Panc1 (cell line): ENCODE measurements at regions not wholly inside any gene's neighbourhood (a gene's known extent, or its start where the extent isn't known, plus 50 kb on each side); places are given as distances from the start of the nearest gene placed in this dataset.

Source experiments
- ATAC-seq: fragments of 200-7000 bp; cut with Tn5 transposase; 2 replicates; pipeline ENCODE4 v1.9.1; 2020; ENCODE audit warnings: mild to moderate bottlenecking, moderate library complexity
- BruUV-seq: library from RNA; stranded (reverse); fragments of 400-500 nt; replicated peaks from 2 replicates; lab custom pipeline; 2021; lab: Mats Ljungman, UMichigan
- CTCF ChIA-PET: fragments of 300-600 bp; sonication (Branson Sonifier 250); formaldehyde crosslinking; loops from one replicate; lab custom pipeline; 2022; ENCODE audit warnings: antibody characterized with exemption; lab: Charles Lee
- POLR2A ChIA-PET: fragments of 300-600 bp; sonication (Branson Sonifier 250); formaldehyde crosslinking; loops from one replicate; lab custom pipeline; 2022; ENCODE audit warnings: antibody characterized with exemption; lab: Charles Lee
- DNase-seq: peaks from one replicate; pipeline ENCODE4 v3.0.0-alpha.2; 2010; ENCODE audit warnings: low read depth, low spot score
- H3K27ac ChIP-seq: 2 replicates; pipeline ENCODE4 v1.5.1; 2011; ENCODE audit warnings: mild to moderate bottlenecking, low read length, inconsistent platforms
- H3K27me3 ChIP-seq: fragments of 200-500 bp; sonication (Bioruptor generic); 2 replicates; pipeline ENCODE4 v1.6.0; 2014; ENCODE audit warnings: low read length, inconsistent platforms; ENCODE audit not compliant: control insufficient read depth, insufficient read depth
- H3K36me3 ChIP-seq: fragments of 200-500 bp; sonication (Bioruptor generic); 2 replicates; pipeline ENCODE4 v1.5.1; 2014; ENCODE audit warnings: inconsistent platforms, mild to moderate bottlenecking, low read length, moderate library complexity; ENCODE audit not compliant: control insufficient read depth, insufficient read depth
- H3K4me1 ChIP-seq: 2 replicates; pipeline ENCODE4 v1.5.1; 2011; ENCODE audit warnings: inconsistent platforms, mild to moderate bottlenecking, low read length, moderate library complexity; ENCODE audit not compliant: control insufficient read depth, insufficient read depth
- H3K4me3 ChIP-seq, 2 experiments: 2 replicates each; pipeline ENCODE4 v1.5.1; 2011 to 2012; ENCODE audit warnings: low read depth in 2 of 2, low read length in 2 of 2, mild to moderate bottlenecking in 2 of 2, inconsistent platforms in 1 of 2, moderate library complexity in 1 of 2
- H3K9me3 ChIP-seq: fragments of 200-500 bp; sonication (Bioruptor generic); 2 replicates; pipeline ENCODE4 v1.5.1; 2014; ENCODE audit warnings: low read depth, mild to moderate bottlenecking, inconsistent platforms, low read length, moderate library complexity; ENCODE audit not compliant: control insufficient read depth, insufficient read depth
- POLR2AphosphoS5 ChIP-seq: IDR thresholded peaks from 2 replicates; pipeline ENCODE4 v1.6.1; 2012; ENCODE audit warnings: mild to moderate bottlenecking, low read depth, low read length, moderate library complexity
- SIN3A ChIP-seq: IDR thresholded peaks from 2 replicates; pipeline ENCODE4 v1.6.1; 2012; ENCODE audit warnings: low read depth, mild to moderate bottlenecking, low read length, moderate library complexity, borderline replicate concordance; ENCODE audit not compliant: insufficient read depth
- TCF7L2 ChIP-seq: IDR thresholded peaks from 2 replicates; pipeline ENCODE4 v1.6.1; 2011; ENCODE audit warnings: mild to moderate bottlenecking, low read depth, low read length, inconsistent platforms
- in situ Hi-C: cut with HindIII; loops from 2 replicates; pipeline ENCODE4 v1.10.0; 2016; ENCODE audit warnings: low sequenced_read_pairs, low pct_unique_long_range_greater_than_20kb
- intact Hi-C: fragments of 100-400 bp; cut with micrococcal nuclease; formaldehyde crosslinking; loops from one replicate; pipeline ENCODE4 v1.10.0; 2022; ENCODE audit not compliant: unreplicated experiment
- TF ChIP-seq, protein P1 (sequence below): fragments of 450-650 bp; IDR thresholded peaks from 2 replicates; pipeline ENCODE4 v1.5.1; 2017; ENCODE audit warnings: mild to moderate bottlenecking
- TF ChIP-seq, protein P2 (sequence below), 2 experiments: IDR thresholded peaks; 2 replicates each; pipeline ENCODE4 v1.6.1; 2011 to 2012; ENCODE audit warnings: low read depth in 2 of 2, control low read depth in 1 of 2, low read length in 1 of 2, mild to moderate bottlenecking in 1 of 2, moderate library complexity in 1 of 2; ENCODE audit not compliant: insufficient read depth in 1 of 2

DNA sequence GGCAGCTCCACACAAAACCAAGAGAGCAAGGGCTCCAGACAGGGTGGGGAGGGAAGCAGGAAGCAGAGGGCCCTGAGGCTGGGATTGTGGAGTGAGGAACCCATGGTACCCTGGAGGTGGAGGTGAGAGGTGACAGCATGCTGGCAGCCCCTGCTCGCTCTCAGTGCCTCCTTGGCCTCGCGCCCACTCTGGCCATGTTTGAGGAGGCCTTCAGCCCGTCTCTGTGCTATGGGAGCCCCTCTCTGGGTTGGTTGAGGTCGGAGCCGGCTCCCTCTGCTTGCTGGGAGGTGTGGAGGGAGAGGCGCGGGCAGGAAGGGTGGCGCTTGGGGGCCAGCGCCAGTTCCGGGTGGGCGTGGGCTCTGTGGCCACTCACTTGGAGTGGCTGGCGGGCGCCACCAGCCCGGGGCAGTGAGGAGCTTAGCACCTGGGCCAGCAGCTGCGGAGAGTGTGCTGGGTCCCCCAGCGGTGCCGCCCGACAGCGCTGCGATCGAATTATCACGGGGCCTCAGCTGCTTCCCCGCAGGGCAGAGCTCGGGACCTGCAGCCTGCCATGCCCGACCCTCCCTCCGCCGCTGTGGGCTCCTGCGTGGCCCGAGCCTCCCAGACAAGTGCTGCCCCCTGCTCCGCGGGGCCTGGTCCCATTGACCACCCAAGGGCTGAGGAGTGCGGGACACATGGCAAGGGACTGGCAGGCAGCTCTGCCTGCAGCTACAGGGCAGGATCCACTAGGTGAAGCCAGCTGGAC lies 196.0 kb downstream of the DACT1 start:
- TF ChIP-seq POLR2AphosphoS5 = no peak
- no peak for TF ChIP-seq TCF7L2
- TF ChIP-seq, protein P1, sequence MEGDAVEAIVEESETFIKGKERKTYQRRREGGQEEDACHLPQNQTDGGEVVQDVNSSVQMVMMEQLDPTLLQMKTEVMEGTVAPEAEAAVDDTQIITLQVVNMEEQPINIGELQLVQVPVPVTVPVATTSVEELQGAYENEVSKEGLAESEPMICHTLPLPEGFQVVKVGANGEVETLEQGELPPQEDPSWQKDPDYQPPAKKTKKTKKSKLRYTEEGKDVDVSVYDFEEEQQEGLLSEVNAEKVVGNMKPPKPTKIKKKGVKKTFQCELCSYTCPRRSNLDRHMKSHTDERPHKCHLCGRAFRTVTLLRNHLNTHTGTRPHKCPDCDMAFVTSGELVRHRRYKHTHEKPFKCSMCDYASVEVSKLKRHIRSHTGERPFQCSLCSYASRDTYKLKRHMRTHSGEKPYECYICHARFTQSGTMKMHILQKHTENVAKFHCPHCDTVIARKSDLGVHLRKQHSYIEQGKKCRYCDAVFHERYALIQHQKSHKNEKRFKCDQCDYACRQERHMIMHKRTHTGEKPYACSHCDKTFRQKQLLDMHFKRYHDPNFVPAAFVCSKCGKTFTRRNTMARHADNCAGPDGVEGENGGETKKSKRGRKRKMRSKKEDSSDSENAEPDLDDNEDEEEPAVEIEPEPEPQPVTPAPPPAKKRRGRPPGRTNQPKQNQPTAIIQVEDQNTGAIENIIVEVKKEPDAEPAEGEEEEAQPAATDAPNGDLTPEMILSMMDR = no peak
- no peak for TF ChIP-seq SIN3A
- TF ChIP-seq, protein P2, sequence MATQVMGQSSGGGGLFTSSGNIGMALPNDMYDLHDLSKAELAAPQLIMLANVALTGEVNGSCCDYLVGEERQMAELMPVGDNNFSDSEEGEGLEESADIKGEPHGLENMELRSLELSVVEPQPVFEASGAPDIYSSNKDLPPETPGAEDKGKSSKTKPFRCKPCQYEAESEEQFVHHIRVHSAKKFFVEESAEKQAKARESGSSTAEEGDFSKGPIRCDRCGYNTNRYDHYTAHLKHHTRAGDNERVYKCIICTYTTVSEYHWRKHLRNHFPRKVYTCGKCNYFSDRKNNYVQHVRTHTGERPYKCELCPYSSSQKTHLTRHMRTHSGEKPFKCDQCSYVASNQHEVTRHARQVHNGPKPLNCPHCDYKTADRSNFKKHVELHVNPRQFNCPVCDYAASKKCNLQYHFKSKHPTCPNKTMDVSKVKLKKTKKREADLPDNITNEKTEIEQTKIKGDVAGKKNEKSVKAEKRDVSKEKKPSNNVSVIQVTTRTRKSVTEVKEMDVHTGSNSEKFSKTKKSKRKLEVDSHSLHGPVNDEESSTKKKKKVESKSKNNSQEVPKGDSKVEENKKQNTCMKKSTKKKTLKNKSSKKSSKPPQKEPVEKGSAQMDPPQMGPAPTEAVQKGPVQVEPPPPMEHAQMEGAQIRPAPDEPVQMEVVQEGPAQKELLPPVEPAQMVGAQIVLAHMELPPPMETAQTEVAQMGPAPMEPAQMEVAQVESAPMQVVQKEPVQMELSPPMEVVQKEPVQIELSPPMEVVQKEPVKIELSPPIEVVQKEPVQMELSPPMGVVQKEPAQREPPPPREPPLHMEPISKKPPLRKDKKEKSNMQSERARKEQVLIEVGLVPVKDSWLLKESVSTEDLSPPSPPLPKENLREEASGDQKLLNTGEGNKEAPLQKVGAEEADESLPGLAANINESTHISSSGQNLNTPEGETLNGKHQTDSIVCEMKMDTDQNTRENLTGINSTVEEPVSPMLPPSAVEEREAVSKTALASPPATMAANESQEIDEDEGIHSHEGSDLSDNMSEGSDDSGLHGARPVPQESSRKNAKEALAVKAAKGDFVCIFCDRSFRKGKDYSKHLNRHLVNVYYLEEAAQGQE (IDR thresholded peaks at IDR 0.05; ENCODE audit: insufficient read depth in 1 of 2, low read depth in 2 of 2, low read length in 1 of 2) = no peak
- H3K9me3 ChIP-seq = no peaks in the 10 kb centered on the region
- CTCF ChIA-PET = no interaction called here
- H3K36me3 ChIP-seq = no peaks in the 10 kb centered on the region
- DNase-seq (no peak), ATAC-seq (no peak)
- no peaks in the 10 kb centered on the region for H3K27me3 ChIP-seq
- POLR2A ChIA-PET = no interaction called here
- in situ Hi-C loops (no loop called here), intact Hi-C loops (no loop called here)
- no TSS peak for BruUV-seq
- no peak overlapping the region for H3K4me3 ChIP-seq
- no peaks in the 10 kb centered on the region for H3K4me1 ChIP-seq
- no peak overlapping the region for H3K27ac ChIP-seq

DNA sequence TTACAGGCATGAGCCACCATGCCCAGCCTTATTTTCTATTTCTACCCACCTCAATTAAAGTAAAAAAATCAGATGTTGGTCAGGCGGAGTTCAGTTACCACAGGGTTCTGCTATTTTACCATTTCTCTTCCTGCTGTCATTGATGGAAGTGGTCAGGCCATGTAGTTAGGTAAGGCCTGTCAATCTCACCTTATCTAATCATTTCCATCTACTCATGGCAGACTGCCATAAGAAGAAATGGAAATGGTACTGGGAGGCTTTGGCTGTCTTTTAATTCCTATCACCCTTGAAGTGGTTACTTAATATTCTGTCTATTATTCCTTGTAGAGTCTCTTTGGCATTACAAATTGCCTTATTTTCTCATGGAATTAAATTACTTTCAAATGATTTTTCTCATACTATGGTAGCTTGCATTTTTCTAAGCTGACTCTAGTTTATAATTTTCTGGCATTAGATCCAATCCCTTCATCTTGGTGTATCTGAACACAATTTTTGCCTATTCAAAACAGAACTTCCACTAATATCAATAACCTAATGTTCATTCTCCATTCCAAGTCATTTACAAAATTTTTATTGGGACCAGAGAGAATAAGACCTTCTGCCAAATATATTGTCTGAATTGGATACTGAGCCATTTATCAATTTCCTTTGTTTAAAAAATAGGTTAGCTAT lies 198.7 kb downstream of the DACT1 start:
- in situ Hi-C loops = no loop called here
- no TSS peak for BruUV-seq
- Histone ChIP-seq H3K9me3 (no peaks in the 10 kb centered on the region), H3K27me3 (no peaks in the 10 kb centered on the region), H3K4me3 (no peak overlapping the region), H3K36me3 (no peaks in the 10 kb centered on the region), H3K27ac (no peak overlapping the region), H3K4me1 (no peaks in the 10 kb centered on the region)
- no peak for DNase-seq
- intact Hi-C loops = no loop called here
- POLR2A ChIA-PET = no interaction called here
- no peak for TF ChIP-seq TCF7L2
- TF ChIP-seq, protein P1 = no peak
- TF ChIP-seq, protein P2 (IDR thresholded peaks at IDR 0.05; ENCODE audit: insufficient read depth in 1 of 2, low read depth in 2 of 2, low read length in 1 of 2) = no peak
- no peak for TF ChIP-seq POLR2AphosphoS5
- no peak for TF ChIP-seq SIN3A
- CTCF ChIA-PET = no interaction called here
- ATAC-seq = no peak
